GM12875 (cell line): ENCODE measurements at regions not wholly inside any gene's neighbourhood (a gene's known extent, or its start where the extent isn't known, plus 50 kb on each side); places are given as distances from the start of the nearest gene placed in this dataset.
"Not testable (repeated sequence)": the region's sequence is repeated elsewhere in the genome, so short reads cannot be mapped to it uniquely, and the experiment has no call there.

Experiments used
- H3K4me3 ChIP-seq: one replicate; pipeline ENCODE4 v1.5.1; 2011; ENCODE audit warnings: low read depth, low read length, control low read depth
- CTCF ChIP-seq: IDR thresholded peaks from 2 replicates; pipeline ENCODE4 v1.5.1; 2011; ENCODE audit warnings: low read depth, mild to moderate bottlenecking, control low read depth, inconsistent platforms, low read length, moderate library complexity, borderline replicate concordance; ENCODE audit not compliant: insufficient read depth

DNA sequence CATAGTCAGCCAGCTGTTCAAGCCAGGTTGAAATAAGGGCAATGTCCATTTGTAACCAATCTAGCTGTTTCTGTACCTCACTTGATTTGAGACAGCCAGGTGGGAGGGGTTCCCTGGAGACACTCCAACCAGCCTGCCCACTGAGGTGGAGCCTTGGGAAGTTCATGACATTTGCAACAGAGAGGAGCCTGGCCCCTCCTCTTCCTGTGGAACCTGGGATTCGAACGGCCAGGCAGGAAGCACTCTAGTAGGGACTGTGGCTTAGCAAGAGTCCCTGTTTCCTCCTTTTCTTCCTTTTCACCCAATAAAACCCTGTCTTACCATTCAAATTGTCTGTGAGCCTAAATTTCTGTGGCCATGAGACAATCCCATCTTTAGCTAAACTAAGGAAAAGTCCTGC is 312.3 kb upstream of the NMUR2 start:
- TF ChIP-seq CTCF: no peak
- H3K4me3 ChIP-seq: no peak overlapping the region

GRCh38 chr5:152723482-152723881 is 318.4 kb upstream of the NMUR2 start:
- peak; percentile 34; the same call in 1 of the 2 replicates for TF ChIP-seq CTCF
- H3K4me3 ChIP-seq: no peak overlapping the region

GRCh38 chr5:152730176-152730575 is 325.1 kb upstream of the NMUR2 start:
- no peak for TF ChIP-seq CTCF
- no peak overlapping the region for H3K4me3 ChIP-seq

DNA sequence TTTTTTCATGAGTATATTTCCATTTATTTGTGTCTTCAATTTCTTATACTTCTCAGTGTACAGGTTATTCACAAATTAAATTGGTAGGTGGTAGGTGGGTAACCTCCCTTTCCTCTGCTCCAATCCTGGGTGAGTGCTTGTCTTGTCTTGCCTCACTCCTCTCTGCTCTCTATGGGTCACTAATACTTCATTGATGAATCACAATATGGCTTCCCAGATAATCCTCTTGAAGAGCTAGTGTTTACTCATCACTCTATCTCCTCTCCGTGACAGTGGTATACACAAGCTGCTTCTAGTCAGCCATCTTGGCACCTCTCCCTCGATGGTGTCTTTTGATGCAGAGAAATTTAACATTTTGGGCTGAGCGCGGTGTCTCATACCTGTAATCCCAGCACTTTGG is 331.8 kb upstream of the NMUR2 start:
- TF ChIP-seq CTCF: no peak
- no peak overlapping the region for H3K4me3 ChIP-seq

DNA sequence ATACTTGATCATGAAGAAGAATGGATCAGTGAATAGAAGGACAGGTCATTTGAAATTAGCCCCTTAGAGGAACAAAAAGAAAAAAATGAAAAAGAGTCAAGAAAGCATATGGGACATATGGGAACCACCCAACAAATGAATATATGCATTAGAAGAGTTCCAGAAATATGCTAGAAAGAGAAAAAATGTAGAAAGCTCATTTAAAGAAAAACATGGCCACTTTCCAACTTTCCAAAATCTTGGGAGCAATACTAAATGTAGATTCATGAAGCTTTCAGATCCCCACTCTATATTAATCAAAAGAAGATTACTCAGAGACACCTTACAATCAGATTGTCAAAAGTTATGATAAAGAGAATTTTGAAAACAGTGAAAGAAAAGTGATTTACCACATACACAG is 334.8 kb upstream of the NMUR2 start:
- no peak overlapping the region for H3K4me3 ChIP-seq
- no peak for TF ChIP-seq CTCF

- not testable (repeated sequence) for H3K4me3 ChIP-seq
Observed at GRCh38 chr5:152741126-152741525, 336.0 kb upstream of the NMUR2 start.

- H3K4me3 ChIP-seq: not testable (repeated sequence)
Observed at GRCh38 chr5:152787709-152788217, 382.7 kb upstream of the NMUR2 start.

DNA sequence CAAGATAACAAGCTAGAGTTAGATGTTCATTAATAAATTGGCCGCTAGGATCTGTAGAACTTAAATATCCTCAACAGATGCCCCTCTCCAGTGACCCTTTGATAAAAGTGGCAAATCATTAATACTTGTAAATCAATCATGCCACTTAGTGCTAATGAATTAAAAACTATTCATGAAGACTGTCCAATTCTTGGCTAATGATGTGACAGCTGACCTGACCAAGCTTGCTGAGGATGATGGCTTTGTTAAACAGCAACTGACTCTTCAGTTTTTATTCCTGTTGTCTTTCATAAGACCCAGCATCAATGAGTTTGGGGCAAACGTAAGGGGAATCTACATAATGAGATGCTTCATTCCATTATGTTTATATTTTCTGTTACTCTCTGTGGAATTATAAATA is 396.8 kb upstream of the NMUR2 start:
- no peak overlapping the region for H3K4me3 ChIP-seq
- TF ChIP-seq CTCF: no peak
